PC-9 (cell line): ENCODE measurements at regions not wholly inside any gene's neighbourhood (a gene's known extent, or its start where the extent isn't known, plus 50 kb on each side); places are given as distances from the start of the nearest gene placed in this dataset.

Source experiments
- BruUV-seq: library from RNA; stranded (reverse); fragments of 400-500 nt; replicated peaks from 2 replicates; lab custom pipeline; 2021; lab: Mats Ljungman, UMichigan
- CTCF ChIA-PET: fragments of 300-600 bp; sonication (Branson Sonifier 250); formaldehyde crosslinking; loops from one replicate; lab custom pipeline; 2022; ENCODE audit warnings: antibody characterized with exemption; lab: Charles Lee
- POLR2A ChIA-PET: fragments of 300-600 bp; sonication (Branson Sonifier 250); formaldehyde crosslinking; loops from one replicate; lab custom pipeline; 2022; ENCODE audit warnings: antibody characterized with exemption; ENCODE audit not compliant: unreplicated experiment; lab: Charles Lee
- DNase-seq, 2 experiments: peaks; one replicate each; pipeline versions ENCODE4 v3.0.0 to v3.0.0-alpha.2; 2015 to 2022; ENCODE audit warnings: mixed read lengths in 1 of 2
- H2AFZ ChIP-seq: fragments of 200-600 bp; sonication (generic); 2 replicates; pipeline ENCODE4 v1.8.1; 2017; ENCODE audit warnings: antibody characterized with exemption
- H3F3A ChIP-seq: fragments of 200-600 bp; sonication (generic); 2 replicates; pipeline ENCODE4 v1.8.1; 2017; ENCODE audit warnings: antibody characterized with exemption, mild to moderate bottlenecking, low read depth; ENCODE audit not compliant: insufficient read depth
- H3K27ac ChIP-seq: fragments of 200-600 bp; sonication (generic); 2 replicates; pipeline ENCODE4 v1.6.1; 2016; ENCODE audit warnings: mixed run types
- H3K27me3 ChIP-seq: fragments of 200-600 bp; sonication (generic); 2 replicates; pipeline ENCODE4 v1.6.1; 2016; ENCODE audit warnings: low read depth, mixed run types; ENCODE audit not compliant: insufficient read depth
- H3K36me3 ChIP-seq: fragments of 200-600 bp; sonication (generic); 2 replicates; pipeline ENCODE4 v1.6.1; 2016; ENCODE audit warnings: low read depth, mixed run types
- H3K4me1 ChIP-seq: fragments of 200-600 bp; sonication (generic); replicated peaks from 2 replicates; pipeline ENCODE4 v1.6.1; 2016; ENCODE audit warnings: mixed run types; ENCODE audit not compliant: insufficient read depth
- H3K4me2 ChIP-seq: fragments of 200-600 bp; sonication (generic); 2 replicates; pipeline ENCODE4 v1.6.1; 2017; ENCODE audit warnings: mixed run types
- H3K4me3 ChIP-seq: fragments of 200-600 bp; sonication (generic); 2 replicates; pipeline ENCODE4 v1.6.1; 2016; ENCODE audit warnings: mixed run types
- H3K79me2 ChIP-seq: fragments of 200-600 bp; sonication (generic); 2 replicates; pipeline ENCODE4 v1.6.1; 2017; ENCODE audit warnings: low read depth, mixed run types
- H3K9me2 ChIP-seq: fragments of 200-600 bp; sonication (generic); 2 replicates; pipeline ENCODE4 v1.8.1; 2017; ENCODE audit warnings: mild to moderate bottlenecking; ENCODE audit not compliant: insufficient read depth
- H3K9me3 ChIP-seq: fragments of 200-600 bp; sonication (generic); 2 replicates; pipeline ENCODE4 v1.8.1; 2016; ENCODE audit warnings: low read depth; ENCODE audit not compliant: insufficient read depth
- H4K20me1 ChIP-seq: fragments of 200-600 bp; sonication (generic); 2 replicates; pipeline ENCODE4 v1.8.1; 2017; ENCODE audit not compliant: insufficient read depth
- EZH2 ChIP-seq: fragments of 200-600 bp; sonication (generic); IDR thresholded peaks from 2 replicates; pipeline ENCODE4 v1.8.0; 2017; ENCODE audit warnings: antibody characterized with exemption, low read depth
- intact Hi-C: fragments of 100-400 bp; cut with micrococcal nuclease; formaldehyde crosslinking; loops from one replicate; pipeline ENCODE4 v1.10.0; 2022; ENCODE audit not compliant: unreplicated experiment
- TF ChIP-seq, protein P1 (sequence below): fragments of 200-600 bp; sonication (generic); conservative IDR thresholded peaks from 2 replicates; pipeline ENCODE4 v1.6.1; 2017; ENCODE audit warnings: mixed run types, antibody characterized with exemption, mild to moderate bottlenecking, moderate library complexity

DNA sequence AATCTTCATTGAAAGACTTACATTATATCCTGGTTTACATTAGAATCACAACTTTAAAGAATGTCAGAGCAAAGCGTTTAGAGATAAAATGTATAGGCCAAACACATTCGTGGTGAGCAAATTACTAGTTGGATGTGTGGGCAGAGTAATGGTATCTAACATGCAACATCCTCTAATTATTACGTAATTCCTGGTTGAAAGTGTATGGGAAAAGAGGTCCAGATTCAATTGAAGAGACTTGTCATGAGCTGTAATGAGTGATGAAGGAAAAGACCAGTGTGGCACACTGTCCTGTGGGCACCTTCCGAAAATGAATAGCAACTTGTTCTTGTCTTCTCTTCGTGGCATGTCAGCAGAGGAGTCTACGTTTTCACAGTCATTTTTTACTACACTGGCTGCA lies 192.8 kb downstream of the LRIG3 start:
- no peaks in the 10 kb centered on the region for H3K9me2 ChIP-seq
- intact Hi-C loops, result no loop called here
- no peaks in the 10 kb centered on the region for H3K79me2 ChIP-seq
- H3F3A ChIP-seq, result no peaks in the 10 kb centered on the region
- no TSS peak for BruUV-seq
- no peaks in the 10 kb centered on the region for H3K36me3 ChIP-seq
- H3K4me1 ChIP-seq, result no peaks in the 10 kb centered on the region
- POLR2A ChIA-PET, result no interaction called here
- no peaks in the 10 kb centered on the region for H3K9me3 ChIP-seq
- no peaks in the 10 kb centered on the region for H3K27me3 ChIP-seq
- CTCF ChIA-PET, result no interaction called here
- H2AFZ ChIP-seq, result no peak overlapping the region
- DNase-seq, result no peak
- H4K20me1 ChIP-seq, result no peaks in the 10 kb centered on the region
- no peak for TF ChIP-seq EZH2
- TF ChIP-seq, protein P1, sequence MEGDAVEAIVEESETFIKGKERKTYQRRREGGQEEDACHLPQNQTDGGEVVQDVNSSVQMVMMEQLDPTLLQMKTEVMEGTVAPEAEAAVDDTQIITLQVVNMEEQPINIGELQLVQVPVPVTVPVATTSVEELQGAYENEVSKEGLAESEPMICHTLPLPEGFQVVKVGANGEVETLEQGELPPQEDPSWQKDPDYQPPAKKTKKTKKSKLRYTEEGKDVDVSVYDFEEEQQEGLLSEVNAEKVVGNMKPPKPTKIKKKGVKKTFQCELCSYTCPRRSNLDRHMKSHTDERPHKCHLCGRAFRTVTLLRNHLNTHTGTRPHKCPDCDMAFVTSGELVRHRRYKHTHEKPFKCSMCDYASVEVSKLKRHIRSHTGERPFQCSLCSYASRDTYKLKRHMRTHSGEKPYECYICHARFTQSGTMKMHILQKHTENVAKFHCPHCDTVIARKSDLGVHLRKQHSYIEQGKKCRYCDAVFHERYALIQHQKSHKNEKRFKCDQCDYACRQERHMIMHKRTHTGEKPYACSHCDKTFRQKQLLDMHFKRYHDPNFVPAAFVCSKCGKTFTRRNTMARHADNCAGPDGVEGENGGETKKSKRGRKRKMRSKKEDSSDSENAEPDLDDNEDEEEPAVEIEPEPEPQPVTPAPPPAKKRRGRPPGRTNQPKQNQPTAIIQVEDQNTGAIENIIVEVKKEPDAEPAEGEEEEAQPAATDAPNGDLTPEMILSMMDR, result no peak
- H3K4me3 ChIP-seq, result no peak overlapping the region
- no peak overlapping the region for H3K4me2 ChIP-seq
- H3K27ac ChIP-seq, result no peak overlapping the region

DNA sequence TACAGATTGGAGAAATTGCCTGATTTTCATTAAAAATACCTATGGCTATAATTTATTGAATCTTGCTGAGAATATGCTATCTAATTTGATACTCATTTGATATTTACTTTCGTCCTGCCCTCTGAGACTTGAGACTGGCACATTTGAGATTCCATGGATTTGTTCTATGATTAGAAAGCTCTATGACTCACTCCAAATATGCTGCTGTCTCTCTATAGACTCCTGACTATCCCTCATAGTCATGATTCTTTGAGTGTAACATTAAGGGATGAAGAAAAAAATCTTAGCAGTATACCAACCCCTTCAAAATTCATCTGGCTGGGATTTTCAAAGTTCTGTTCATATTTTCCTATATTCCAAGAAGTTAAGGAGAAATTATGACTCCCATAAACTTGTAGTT lies 191.9 kb downstream of the LRIG3 start:
- H3K4me3 ChIP-seq, result no peak overlapping the region
- intact Hi-C loops, result no loop called here
- BruUV-seq, result no TSS peak
- no peaks in the 10 kb centered on the region for H3K9me3 ChIP-seq
- H3K4me1 ChIP-seq, result no peaks in the 10 kb centered on the region
- no peaks in the 10 kb centered on the region for H3K9me2 ChIP-seq
- ChIA-PET CTCF (no interaction called here), POLR2A (interaction anchor here (0.7 kb wide), 1 partner anchor 87 kb away, joined by 3 read pairs; no protein-coding TSS in a partner anchor)
- H3K79me2 ChIP-seq, result no peaks in the 10 kb centered on the region
- no peak for DNase-seq
- no peaks in the 10 kb centered on the region for H3K27me3 ChIP-seq
- no peaks in the 10 kb centered on the region for H3K36me3 ChIP-seq
- TF ChIP-seq, protein P1, result no peak
- H3K4me2 ChIP-seq, result no peak overlapping the region
- no peak overlapping the region for H3K27ac ChIP-seq
- no peaks in the 10 kb centered on the region for H3F3A ChIP-seq
- no peaks in the 10 kb centered on the region for H4K20me1 ChIP-seq
- H2AFZ ChIP-seq, result no peak overlapping the region

DNA sequence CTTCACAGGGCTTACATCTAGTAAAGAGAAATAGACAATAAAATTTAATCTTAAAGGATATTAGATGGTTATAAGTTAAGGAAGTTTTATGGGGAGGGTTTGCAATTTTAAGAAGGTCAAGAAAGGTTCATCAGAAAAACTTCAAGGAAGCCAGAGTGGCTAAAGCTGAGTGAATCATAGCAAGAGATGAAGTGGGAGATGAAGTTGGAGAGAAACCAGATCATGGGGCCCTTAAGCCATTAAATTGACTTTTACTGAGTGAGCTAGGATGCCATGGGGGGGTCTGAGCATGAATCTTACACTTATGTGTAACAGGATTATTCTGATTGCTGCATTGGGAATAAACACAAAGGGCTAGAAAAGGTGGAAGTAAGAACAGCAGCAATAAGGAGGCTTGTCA lies 189.2 kb downstream of the LRIG3 start:
- ChIA-PET CTCF (no interaction called here), POLR2A (no interaction called here)
- Histone ChIP-seq H3K36me3 (no peaks in the 10 kb centered on the region), H3K9me2 (no peaks in the 10 kb centered on the region), H3K27me3 (no peaks in the 10 kb centered on the region), H2AFZ (no peak overlapping the region), H3K4me2 (no peak overlapping the region), H3K79me2 (no peaks in the 10 kb centered on the region), H3K4me1 (no peaks in the 10 kb centered on the region), H4K20me1 (no peaks in the 10 kb centered on the region), H3K4me3 (no peak overlapping the region), H3K27ac (no peak overlapping the region), H3K9me3 (no peaks in the 10 kb centered on the region), H3F3A (no peaks in the 10 kb centered on the region)
- BruUV-seq, result no TSS peak
- no peak for TF ChIP-seq EZH2
- TF ChIP-seq, protein P1, result no peak
- no peak for DNase-seq
- intact Hi-C loops, result no loop called here
